ENCODE measurements at regions not wholly inside any gene's neighbourhood (a gene's known extent, or its start where the extent isn't known, plus 50 kb on each side); places are given as distances from the start of the nearest gene placed in this dataset.
"Not testable (repeated sequence)": the region's sequence is repeated elsewhere in the genome, so short reads cannot be mapped to it uniquely, and the experiment has no call there.

DNA sequence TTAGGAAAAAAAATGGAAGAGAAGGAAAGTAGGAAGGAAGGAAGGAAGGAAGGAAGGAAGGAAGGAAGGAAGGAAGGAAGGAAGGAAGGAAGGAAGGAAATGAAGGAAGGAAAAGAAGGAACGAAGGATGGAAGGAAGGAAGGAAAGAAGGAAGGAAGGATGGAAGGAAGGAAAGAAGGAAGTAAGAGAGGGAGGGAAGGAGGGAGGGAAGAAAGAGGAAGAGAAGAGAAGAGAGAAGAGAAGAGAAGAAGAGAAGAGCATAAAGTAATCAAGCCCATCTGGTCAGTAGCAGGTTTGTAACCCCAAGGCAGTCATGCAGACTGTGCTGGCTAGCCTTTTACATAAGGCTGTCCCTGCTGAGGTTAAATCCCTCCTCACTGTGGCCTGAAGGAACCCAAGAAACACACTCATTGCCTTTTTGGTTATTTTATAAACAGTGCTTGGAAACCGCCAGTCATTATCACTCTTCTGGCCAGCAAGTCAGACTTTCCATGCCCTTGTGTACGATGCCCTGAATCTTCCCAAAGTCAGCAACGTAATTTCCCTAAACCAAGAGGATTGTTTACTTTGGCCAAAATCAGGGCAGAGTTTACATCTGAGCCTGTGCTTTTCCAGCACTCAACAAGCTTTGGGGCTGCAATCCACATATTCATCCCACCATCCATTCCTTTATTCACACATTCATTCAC lies 409.6 kb upstream of the MAF start:
- no peak for DNase-seq (ENCODE audit: low spot score)

- DNase-seq (ENCODE audit: low spot score): no peak
These were observed 408.3 kb upstream of the MAF start for GRCh38 chr16:80008857-80009256.

DNA sequence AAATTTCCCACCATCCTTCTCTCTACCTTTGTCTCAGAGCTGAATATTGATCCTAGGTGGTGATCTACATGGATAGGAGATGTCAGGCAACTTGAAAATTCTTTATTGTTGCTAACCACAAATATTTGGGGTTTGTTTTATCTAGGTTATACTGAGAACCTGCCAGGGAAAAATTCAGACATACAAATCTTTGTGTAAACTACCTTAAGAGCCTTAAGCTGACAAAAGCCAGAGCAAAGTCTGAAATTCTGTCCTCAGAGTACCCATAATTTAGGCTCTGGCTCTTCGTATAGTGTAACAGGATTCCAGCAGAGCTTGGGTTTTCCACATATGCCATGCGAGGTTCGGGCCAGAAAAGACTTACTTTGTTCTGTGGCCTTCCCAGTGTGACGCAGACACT lies 406.7 kb upstream of the MAF start:
- DNase-seq (ENCODE audit: low spot score): no peak

DNA sequence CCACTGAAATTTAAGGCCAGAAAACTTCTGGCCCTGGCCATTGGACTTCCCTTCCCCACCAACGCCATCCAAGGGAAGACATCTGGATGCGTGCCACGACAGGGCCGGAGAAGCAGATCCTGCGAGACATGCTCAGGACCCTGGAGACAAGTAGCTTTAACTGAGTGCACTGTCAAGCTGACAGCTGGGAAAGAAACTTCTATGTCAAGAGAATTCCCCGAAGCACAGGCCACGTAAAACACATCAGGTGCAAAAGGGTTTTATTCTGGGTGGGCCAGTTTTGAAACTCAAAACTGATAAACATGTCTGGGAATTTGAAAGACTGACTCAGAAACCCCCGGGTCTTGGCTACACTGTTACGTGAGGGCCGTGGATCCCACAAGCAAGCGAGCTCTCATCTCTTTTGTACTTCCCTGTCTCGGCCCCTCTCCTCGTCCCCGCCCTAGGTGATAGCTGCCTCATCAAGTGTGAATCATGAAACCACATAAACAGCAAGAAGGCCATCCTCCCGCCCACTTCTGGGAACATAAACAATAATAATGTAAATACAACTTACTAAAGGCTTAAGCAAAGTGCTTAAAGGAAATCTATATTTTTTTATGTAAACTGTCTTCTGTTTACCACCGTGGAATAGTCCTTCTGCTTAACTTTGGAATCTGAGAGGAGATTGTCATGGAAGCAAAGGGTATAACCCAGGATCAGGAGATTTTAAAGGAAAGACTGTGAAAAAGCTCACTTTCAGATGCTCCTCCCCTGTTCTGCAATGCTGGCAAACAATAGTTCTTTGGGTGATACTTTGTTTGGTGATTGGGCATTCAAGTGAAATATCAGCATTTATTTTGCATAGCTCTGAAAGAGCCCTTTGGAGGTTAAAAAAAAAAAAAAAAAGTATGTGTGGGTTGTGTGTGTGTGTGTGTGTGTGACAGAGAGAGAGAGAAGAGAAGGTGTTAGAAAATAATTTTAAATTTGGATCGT lies 406.0 kb upstream of the MAF start:
- no peak for DNase-seq (ENCODE audit: low spot score)

DNA sequence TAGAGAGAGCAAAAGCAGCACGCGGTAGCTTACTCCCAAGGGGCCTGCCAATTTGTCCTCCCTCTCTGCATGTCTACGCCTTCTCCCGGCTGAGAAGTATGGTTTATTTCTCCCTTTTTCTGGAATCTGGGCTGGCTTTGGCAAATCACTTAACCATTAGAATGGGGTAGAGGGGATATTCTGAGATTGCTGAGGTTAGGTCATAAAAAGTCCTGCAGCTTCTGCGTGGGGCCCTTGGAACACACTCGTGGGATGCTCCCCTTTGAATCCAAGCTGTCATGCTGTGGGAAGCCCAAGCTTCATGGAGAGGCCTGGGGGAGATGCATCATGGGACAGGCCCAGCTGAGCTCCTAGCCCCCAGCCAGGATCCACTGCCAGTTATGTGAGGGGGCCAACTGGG lies 403.6 kb upstream of the MAF start:
- DNase-seq (ENCODE audit: low spot score): no peak

DNA sequence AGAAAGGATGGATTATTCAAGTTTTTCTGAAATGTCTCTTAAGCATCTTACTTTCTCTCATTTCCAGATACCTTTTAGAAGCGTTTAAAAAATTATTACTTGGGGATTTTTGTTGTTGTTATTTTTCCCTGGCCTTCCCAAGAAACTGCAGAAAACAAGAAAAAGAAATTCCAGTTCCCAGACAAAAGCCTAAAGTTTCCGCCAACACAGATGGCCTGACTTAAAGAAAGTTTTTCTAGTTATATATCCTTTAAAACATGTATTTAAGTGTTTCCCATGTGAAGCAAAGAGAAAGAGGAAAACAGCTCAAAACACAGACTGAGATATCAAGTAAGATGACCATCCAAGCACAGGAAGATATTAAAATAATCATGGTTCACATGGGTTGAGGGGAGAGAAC lies 401.7 kb upstream of the MAF start:
- DNase-seq (ENCODE audit: low spot score): no peak

- DNase-seq (ENCODE audit: low spot score): no peak
These were observed 397.6 kb upstream of the MAF start for GRCh38 chr16:79998143-79998542.

DNA sequence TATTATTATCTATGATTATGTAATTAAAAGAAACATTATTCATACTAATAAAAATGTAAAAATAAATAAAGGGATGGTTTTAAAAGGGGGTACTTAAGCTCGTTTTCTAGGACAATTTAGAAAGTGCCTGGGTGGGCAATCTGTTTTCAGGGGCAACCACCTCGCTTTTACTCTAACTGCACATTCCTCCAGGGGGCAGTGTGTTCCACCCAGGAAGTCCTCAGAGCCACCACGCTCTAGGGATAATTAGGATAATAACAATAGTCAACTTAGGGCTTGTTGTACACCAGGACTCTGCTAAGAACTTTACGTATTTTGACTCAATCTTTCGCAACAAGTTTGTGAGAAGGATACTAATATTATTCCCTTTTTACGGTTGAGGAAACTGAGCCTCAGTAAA lies 396.7 kb upstream of the MAF start:
- DNase-seq (ENCODE audit: low spot score): peak; percentile 38

GRCh38 chr16:79996321-79996720 lies 395.8 kb upstream of the MAF start:
- no peak for DNase-seq (ENCODE audit: low spot score)

- DNase-seq (ENCODE audit: low spot score): no peak
These were observed 394.8 kb upstream of the MAF start for GRCh38 chr16:79995315-79995714.

GRCh38 chr16:79994418-79994817 lies 393.9 kb upstream of the MAF start:
- DNase-seq (ENCODE audit: low spot score): no peak

- no peak for DNase-seq (ENCODE audit: low spot score)
These were observed 393.2 kb upstream of the MAF start for GRCh38 chr16:79993629-79994209.

- DNase-seq (ENCODE audit: low spot score): no peak
These were observed 391.4 kb upstream of the MAF start for GRCh38 chr16:79991969-79992368.

DNA sequence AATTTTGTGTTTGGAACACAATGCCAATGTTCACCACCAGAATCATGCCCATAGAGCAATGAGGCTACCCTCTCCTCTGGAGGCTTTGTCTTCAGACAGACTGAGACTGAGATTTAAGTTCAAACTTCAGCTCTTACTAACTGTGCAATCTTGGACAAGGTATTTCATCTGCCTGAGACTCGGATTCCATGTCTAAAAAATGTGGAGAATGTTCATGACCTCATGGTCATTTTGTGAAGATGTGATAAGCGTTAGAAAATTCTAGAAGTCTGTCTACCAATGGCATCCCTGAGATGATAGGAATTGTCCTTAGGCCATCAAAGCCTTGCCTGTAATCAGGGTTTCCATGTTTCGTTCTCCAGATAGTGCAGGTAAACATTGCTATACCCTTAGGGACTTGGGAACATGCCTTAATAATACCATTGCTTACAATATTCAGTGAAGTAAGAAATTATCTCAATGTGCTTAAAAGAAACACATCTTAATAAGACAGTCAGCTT lies 388.2 kb upstream of the MAF start:
- no peak for DNase-seq (ENCODE audit: low spot score)

DNA sequence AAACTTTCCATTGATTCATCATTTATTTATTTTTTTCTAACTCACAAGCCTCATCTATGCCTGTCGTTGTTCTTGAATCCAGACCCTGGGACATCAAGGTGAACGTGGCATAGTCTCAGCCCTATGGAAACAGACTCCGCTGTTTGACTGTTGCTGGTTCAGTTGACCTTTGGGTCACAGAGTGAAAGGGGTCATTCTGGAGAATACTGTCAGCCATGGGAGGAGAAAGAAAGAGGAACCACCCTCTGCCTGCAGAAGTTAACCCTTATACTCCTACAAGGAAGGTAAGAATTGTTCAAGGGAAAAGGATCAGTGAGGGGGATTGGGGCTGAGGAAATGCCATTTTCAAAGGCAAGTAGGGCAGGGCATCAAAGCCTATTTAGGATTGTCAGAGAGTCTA lies 387.6 kb upstream of the MAF start:
- DNase-seq (ENCODE audit: low spot score): no peak

GRCh38 chr16:79986352-79986751 lies 385.8 kb upstream of the MAF start:
- no peak for DNase-seq (ENCODE audit: low spot score)

GRCh38 chr16:79985606-79986005 lies 385.1 kb upstream of the MAF start:
- no peak for DNase-seq (ENCODE audit: low spot score)

DNA sequence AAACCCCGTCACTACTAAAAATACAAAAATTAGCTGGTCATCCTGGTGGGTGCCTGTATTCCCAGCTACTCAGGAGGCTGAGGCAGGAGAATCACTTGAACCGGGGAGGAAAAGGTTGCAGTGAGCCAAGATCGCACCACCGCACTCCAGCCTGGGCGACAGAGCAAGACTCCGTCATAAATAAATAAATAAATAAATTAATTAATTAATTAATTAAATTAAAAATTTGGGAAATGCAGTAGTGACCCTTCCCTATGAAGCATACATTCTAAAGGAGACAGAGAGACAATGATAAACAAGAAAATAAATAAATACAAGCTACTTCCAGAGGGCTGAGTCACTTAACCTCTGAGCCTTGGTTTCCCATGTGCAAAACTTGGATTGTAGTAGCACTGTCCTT lies 383.6 kb upstream of the MAF start:
- not testable (repeated sequence) for DNase-seq (ENCODE audit: low spot score)

DNA sequence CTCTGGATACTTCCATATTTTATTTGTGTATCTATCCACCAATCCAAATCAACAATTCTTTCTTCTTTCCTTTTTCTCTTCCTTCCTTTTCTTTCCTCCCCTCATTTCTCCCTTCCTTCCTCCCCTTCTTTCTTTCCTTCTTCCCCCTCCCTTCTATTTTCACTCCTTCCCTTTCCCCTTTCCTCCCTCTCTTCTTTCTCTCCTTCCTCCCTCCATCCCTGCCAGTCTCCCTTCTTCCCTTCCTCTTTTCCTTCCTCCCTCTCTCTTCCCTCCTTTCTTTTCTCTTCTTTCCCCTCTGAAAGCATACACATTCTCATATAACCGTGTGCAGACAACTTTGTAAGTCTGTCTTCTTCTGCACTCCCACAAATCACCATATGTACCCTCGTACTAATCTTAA lies 382.3 kb upstream of the MAF start:
- no peak for DNase-seq (ENCODE audit: low spot score)

GRCh38 chr16:79982361-79982760 lies 381.8 kb upstream of the MAF start:
- DNase-seq (ENCODE audit: low spot score): no peak

DNA sequence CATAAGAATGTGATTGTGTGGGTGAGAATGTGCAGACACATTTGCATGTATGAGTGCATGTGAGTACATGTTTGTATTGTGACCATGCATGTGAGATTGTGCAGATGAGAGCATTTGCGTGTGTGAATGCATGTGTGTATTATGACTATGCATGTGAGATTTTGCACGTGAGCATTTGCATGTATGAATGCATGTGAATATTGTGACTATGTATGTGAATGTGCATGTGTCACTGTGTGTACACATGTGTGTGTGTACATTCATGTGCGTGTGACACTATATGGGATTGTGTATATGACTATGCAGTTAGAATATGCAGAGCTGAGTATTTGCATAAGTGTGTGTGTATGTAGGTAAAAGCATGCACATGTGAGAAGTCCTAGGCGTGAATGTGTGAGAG lies 381.3 kb upstream of the MAF start:
- DNase-seq (ENCODE audit: low spot score): no peak

DNA sequence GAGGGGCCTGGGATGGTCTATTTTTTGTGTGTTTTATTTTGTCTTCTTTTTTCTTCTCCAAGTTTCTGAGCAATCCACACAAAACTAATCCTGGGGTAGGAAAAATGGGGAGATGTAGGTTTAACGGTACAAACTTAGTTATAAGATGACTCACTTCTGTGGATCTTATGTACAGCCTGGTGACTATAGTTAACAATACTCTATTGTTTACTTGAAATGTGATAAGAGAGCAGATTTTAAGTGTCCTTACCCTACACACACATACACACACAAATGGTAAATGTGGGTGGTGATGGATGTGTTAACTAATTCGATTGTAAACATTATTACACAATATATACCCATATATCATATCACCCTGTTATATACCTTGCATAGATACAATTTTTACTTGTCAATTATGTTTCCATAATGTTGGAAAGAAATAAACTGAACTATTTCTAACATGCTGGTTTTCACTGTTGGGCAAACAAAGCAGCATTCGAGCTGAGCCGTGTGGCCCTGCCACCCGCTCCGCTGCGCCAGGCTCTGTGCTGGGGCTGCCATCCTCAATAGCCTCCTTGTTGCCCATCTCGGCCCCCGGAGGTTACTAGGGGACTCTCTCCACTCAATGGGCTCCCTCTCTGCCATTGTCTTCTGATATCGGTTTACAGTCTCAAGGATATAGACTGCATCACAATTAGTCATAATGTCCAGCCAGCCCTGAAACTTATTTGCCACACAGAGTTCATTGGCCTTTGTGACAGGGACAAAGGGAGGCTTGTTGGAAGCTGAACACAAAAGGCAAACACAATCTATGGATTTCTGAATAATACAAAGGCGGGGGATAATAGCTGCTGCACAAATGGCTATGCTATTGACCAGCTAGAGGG lies 380.3 kb upstream of the MAF start:
- DNase-seq (ENCODE audit: low spot score): no peak

Measured in iPS-NIHi11 (cell line).